ENCODE measurements at regions not wholly inside any gene's neighbourhood (a gene's known extent, or its start where the extent isn't known, plus 50 kb on each side); places are given as distances from the start of the nearest gene placed in this dataset.

DNA sequence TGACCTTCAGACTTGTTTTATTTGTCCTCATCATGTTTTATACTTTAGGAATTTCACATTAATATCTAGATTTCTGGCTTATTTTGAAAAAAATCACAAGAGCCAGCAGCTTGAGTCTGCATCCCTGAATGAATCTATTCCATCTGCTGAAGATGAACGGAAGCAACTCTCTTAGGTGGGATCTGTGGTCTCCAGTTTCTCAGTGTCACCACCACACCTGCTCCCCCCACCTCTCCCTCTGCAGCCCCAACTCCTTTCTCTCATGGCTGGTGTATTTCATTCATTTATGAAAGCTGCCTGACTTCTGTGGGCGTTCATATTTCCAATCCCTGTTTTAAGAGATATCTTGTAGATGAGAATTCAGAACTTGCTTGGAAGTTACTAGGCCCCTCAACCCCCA, 102.1 kb upstream of the AGBL1 start:
- TF ChIP-seq, protein P1, sequence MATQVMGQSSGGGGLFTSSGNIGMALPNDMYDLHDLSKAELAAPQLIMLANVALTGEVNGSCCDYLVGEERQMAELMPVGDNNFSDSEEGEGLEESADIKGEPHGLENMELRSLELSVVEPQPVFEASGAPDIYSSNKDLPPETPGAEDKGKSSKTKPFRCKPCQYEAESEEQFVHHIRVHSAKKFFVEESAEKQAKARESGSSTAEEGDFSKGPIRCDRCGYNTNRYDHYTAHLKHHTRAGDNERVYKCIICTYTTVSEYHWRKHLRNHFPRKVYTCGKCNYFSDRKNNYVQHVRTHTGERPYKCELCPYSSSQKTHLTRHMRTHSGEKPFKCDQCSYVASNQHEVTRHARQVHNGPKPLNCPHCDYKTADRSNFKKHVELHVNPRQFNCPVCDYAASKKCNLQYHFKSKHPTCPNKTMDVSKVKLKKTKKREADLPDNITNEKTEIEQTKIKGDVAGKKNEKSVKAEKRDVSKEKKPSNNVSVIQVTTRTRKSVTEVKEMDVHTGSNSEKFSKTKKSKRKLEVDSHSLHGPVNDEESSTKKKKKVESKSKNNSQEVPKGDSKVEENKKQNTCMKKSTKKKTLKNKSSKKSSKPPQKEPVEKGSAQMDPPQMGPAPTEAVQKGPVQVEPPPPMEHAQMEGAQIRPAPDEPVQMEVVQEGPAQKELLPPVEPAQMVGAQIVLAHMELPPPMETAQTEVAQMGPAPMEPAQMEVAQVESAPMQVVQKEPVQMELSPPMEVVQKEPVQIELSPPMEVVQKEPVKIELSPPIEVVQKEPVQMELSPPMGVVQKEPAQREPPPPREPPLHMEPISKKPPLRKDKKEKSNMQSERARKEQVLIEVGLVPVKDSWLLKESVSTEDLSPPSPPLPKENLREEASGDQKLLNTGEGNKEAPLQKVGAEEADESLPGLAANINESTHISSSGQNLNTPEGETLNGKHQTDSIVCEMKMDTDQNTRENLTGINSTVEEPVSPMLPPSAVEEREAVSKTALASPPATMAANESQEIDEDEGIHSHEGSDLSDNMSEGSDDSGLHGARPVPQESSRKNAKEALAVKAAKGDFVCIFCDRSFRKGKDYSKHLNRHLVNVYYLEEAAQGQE (IDR thresholded peaks at IDR 0.05; ENCODE audit: low read depth): no peak
- no peak for TF ChIP-seq TAF1 (IDR thresholded peaks at IDR 0.05; ENCODE audit: low read depth)
- no peak for TF ChIP-seq FOXM1 (IDR thresholded peaks at IDR 0.05; ENCODE audit: borderline replicate concordance, low read depth)
- no peak for TF ChIP-seq CEBPB (IDR thresholded peaks at IDR 0.05)
- no peak for TF ChIP-seq RAD21 (IDR thresholded peaks at IDR 0.05; ENCODE audit: low read depth)
- TF ChIP-seq EP300 (IDR thresholded peaks at IDR 0.05; ENCODE audit: borderline replicate concordance): no peak
- TF ChIP-seq EGR1 (IDR thresholded peaks at IDR 0.05): no peak
- TF ChIP-seq, protein P2, sequence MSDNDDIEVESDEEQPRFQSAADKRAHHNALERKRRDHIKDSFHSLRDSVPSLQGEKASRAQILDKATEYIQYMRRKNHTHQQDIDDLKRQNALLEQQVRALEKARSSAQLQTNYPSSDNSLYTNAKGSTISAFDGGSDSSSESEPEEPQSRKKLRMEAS (IDR thresholded peaks at IDR 0.05): no peak
- no peak for TF ChIP-seq ZBTB7A (IDR thresholded peaks at IDR 0.05; ENCODE audit: low read depth)
- TF ChIP-seq TCF12 (IDR thresholded peaks at IDR 0.05; ENCODE audit: low read depth): no peak
- no peak for TF ChIP-seq TEAD4 (IDR thresholded peaks at IDR 0.05)
- TF ChIP-seq USF1 (IDR thresholded peaks at IDR 0.05): no peak
- no peak for TF ChIP-seq YY1 (IDR thresholded peaks at IDR 0.05; ENCODE audit: low read depth)
- TF ChIP-seq CREB1 (IDR thresholded peaks at IDR 0.05; ENCODE audit: low read depth): no peak
- TF ChIP-seq NFIC (IDR thresholded peaks at IDR 0.05): no peak

GRCh38 chr15:85979929-85980328, 99.7 kb upstream of the AGBL1 start:
- no peak for TF ChIP-seq CREB1 (IDR thresholded peaks at IDR 0.05; ENCODE audit: low read depth)
- TF ChIP-seq CEBPB (IDR thresholded peaks at IDR 0.05): peak; percentile 60

- TF ChIP-seq EGR1 (IDR thresholded peaks at IDR 0.05) (no peak), CEBPB (IDR thresholded peaks at IDR 0.05) (no peak), YY1 (IDR thresholded peaks at IDR 0.05; ENCODE audit: low read depth) (no peak), TCF12 (IDR thresholded peaks at IDR 0.05; ENCODE audit: low read depth) (no peak), CREB1 (IDR thresholded peaks at IDR 0.05; ENCODE audit: low read depth) (no peak), USF1 (IDR thresholded peaks at IDR 0.05) (no peak)
- TF ChIP-seq, protein P1 (IDR thresholded peaks at IDR 0.05; ENCODE audit: low read depth): no peak
- TF ChIP-seq, protein P2 (IDR thresholded peaks at IDR 0.05): no peak
Observed at GRCh38 chr15:85980946-85981345, 98.7 kb upstream of the AGBL1 start.

DNA sequence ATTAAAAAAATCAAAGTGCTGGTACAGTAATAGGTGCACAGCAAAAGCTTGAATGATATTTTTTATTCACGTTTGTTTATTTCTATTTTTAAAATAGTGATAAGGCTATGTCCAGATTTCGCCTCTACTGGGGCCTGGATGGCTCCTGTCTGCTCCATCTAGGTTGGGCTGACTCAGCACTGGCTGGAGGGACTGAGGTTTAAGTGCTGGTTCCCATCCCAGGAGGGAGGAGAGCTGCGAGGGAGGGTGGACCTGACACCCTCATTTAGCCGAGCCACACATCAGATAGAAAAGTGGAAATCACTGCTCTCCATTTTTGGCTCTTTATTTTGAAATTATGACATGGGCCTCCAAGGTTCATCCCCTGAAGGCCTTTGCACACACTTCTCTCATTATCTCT, 95.4 kb upstream of the AGBL1 start:
- TF ChIP-seq, protein P1 (IDR thresholded peaks at IDR 0.05; ENCODE audit: low read depth): no peak
- TF ChIP-seq FOXM1 (IDR thresholded peaks at IDR 0.05; ENCODE audit: borderline replicate concordance, low read depth): no peak
- no peak for TF ChIP-seq ZBTB7A (IDR thresholded peaks at IDR 0.05; ENCODE audit: low read depth)
- TF ChIP-seq, protein P2 (IDR thresholded peaks at IDR 0.05): no peak
- TF ChIP-seq USF1 (IDR thresholded peaks at IDR 0.05): no peak
- no peak for TF ChIP-seq EP300 (IDR thresholded peaks at IDR 0.05; ENCODE audit: borderline replicate concordance)
- no peak for TF ChIP-seq RAD21 (IDR thresholded peaks at IDR 0.05; ENCODE audit: low read depth)
- TF ChIP-seq TEAD4 (IDR thresholded peaks at IDR 0.05): no peak
- no peak for TF ChIP-seq CEBPB (IDR thresholded peaks at IDR 0.05)
- TF ChIP-seq YY1 (IDR thresholded peaks at IDR 0.05; ENCODE audit: low read depth): no peak
- TF ChIP-seq EGR1 (IDR thresholded peaks at IDR 0.05): no peak
- no peak for TF ChIP-seq CREB1 (IDR thresholded peaks at IDR 0.05; ENCODE audit: low read depth)
- TF ChIP-seq TAF1 (IDR thresholded peaks at IDR 0.05; ENCODE audit: low read depth): no peak
- TF ChIP-seq TCF12 (IDR thresholded peaks at IDR 0.05; ENCODE audit: low read depth): no peak
- no peak for TF ChIP-seq NFIC (IDR thresholded peaks at IDR 0.05)

All from Ishikawa (cell line).